ENCODE measurements at regions not wholly inside any gene's neighbourhood (a gene's known extent, or its start where the extent isn't known, plus 50 kb on each side); places are given as distances from the start of the nearest gene placed in this dataset.

DNA sequence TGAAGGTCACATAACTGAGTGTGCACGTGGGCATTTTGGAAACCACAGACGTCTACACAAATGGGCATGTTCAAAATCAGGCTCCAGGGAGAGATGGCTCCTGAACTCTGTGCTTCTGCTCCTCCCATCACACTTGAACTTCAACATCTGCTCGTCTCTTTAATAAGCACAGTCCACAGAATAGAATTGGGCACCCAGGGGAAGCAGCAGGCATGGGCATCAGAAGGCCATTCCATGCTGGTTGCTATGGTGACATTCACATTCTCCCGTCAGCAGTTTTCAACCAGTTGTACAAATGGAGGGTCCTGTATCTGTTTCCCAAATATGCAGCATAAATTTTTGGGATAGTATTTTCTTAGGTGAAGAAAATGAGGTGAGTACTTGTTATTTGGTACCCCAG, 183.7 kb upstream of the COPS8 start:
- Histone ChIP-seq H3K4me3 (no peak overlapping the region), H3K9me3 (no peaks in the 10 kb centered on the region), H3K4me1 (no peaks in the 10 kb centered on the region), H3K27me3 (peaks cover 0 to 12% (median 0%) of the 10 kb centered on the region in 3 donors), H3K27ac (no peak overlapping the region), H3K36me3 (no peaks in the 10 kb centered on the region)
- intact Hi-C loops (cut with DNase I; ENCODE audit: low total_unique reads): no loop called here
- TF ChIP-seq EP300 (IDR thresholded peaks at IDR 0.05): no peak
- TF ChIP-seq POLR2A (IDR thresholded peaks at IDR 0.05): no peak
- TF ChIP-seq POLR2AphosphoS5 (IDR thresholded peaks at IDR 0.05): no peak
- TF ChIP-seq, protein P1, sequence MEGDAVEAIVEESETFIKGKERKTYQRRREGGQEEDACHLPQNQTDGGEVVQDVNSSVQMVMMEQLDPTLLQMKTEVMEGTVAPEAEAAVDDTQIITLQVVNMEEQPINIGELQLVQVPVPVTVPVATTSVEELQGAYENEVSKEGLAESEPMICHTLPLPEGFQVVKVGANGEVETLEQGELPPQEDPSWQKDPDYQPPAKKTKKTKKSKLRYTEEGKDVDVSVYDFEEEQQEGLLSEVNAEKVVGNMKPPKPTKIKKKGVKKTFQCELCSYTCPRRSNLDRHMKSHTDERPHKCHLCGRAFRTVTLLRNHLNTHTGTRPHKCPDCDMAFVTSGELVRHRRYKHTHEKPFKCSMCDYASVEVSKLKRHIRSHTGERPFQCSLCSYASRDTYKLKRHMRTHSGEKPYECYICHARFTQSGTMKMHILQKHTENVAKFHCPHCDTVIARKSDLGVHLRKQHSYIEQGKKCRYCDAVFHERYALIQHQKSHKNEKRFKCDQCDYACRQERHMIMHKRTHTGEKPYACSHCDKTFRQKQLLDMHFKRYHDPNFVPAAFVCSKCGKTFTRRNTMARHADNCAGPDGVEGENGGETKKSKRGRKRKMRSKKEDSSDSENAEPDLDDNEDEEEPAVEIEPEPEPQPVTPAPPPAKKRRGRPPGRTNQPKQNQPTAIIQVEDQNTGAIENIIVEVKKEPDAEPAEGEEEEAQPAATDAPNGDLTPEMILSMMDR (IDR thresholded peaks at IDR 0.05): no peak
- WGBS, 5 donors: 83 to 94% (median 87%) methylated on average over 4 of the region's 4 CpGs
- no peak for DNase-seq

- intact Hi-C loops (cut with DNase I; ENCODE audit: low total_unique reads): no loop called here
These were observed 181.7 kb upstream of the COPS8 start for GRCh38 chr2:236903978-236904377.

DNA sequence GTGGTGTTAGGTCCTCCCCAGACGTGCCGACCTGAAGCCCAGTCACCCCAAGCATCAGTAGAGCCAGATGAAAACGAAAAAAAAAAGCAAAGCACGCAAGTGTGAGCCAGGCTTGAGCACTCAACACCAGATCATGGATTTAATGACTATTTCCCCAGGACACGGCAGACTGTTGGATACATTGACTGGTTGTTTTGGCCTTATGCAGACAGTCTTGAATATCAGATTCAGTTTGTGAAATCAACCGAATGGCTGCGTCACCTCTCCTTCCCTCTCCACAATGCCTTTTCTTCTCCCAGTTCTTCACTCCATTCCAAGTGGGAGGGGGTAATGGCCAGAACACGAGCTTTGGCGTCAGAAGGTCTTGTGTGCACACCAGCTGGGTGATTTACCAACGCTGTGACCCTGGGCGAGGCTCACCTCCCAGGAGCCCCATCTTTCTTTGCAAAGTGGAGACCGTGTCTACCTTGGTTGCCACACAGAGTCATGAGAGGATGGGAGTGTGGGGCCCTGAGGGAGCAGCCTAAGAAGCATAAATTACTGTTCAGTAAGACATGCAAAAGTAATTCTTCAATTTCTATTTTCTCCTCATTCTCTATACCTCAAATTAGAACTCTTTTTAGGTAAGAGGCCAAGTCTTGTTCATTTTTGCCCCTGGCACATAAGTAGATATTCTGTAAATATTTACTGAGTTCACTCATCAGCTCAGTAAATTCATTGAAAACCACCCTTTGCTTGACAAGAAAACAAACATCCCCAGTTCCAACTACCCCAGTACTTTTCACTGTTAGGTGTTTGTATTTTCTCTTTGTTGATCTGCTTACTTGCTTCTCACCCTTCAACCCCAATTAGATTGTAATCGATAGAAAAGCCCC, 181.1 kb upstream of the COPS8 start:
- 76 to 83% (median 79%) methylated on average over 13 of the region's 13 CpGs for WGBS, 5 donors
- intact Hi-C loops (cut with DNase I; ENCODE audit: low total_unique reads): no loop called here

More at GRCh38 chr2:236903978-236904377, 181.7 kb upstream of the COPS8 start:
- TF ChIP-seq EP300 (IDR thresholded peaks at IDR 0.05): no peak
- no peak for TF ChIP-seq POLR2AphosphoS5 (IDR thresholded peaks at IDR 0.05)
- no peak for TF ChIP-seq POLR2A (IDR thresholded peaks at IDR 0.05)
- TF ChIP-seq, protein P1 (IDR thresholded peaks at IDR 0.05): no peak
- Histone ChIP-seq H3K9me3 (no peaks in the 10 kb centered on the region), H3K36me3 (no peaks in the 10 kb centered on the region), H3K27me3 (peaks cover 0 to 15% (median 0%) of the 10 kb centered on the region in 3 donors), H3K27ac (no peak overlapping the region), H3K4me1 (no peaks in the 10 kb centered on the region), H3K4me3 (no peak overlapping the region)
- 78 to 93% (median 90%) methylated on average over 11 of the region's 11 CpGs for WGBS, 5 donors
- no peak for DNase-seq

GRCh38 chr2:236905976-236906375, 179.7 kb upstream of the COPS8 start:
- 74 to 85% (median 80%) methylated on average over 8 of the region's 8 CpGs for WGBS, 5 donors

More for the DNA sequence above, 181.1 kb upstream of the COPS8 start:
- Histone ChIP-seq H3K4me1 (no peaks in the 10 kb centered on the region), H3K27me3 (peaks cover 0 to 15% (median 0%) of the 10 kb centered on the region in 3 donors), H3K9me3 (no peaks in the 10 kb centered on the region), H3K27ac (no peak overlapping the region), H3K36me3 (no peaks in the 10 kb centered on the region), H3K4me3 (no peak overlapping the region)
- TF ChIP-seq POLR2A (IDR thresholded peaks at IDR 0.05): no peak
- no peak for TF ChIP-seq POLR2AphosphoS5 (IDR thresholded peaks at IDR 0.05)
- TF ChIP-seq, protein P1 (IDR thresholded peaks at IDR 0.05): no peak
- TF ChIP-seq EP300 (IDR thresholded peaks at IDR 0.05): no peak
- DNase-seq: no peak

More at GRCh38 chr2:236905976-236906375, 179.7 kb upstream of the COPS8 start:
- Histone ChIP-seq H3K4me1 (no peaks in the 10 kb centered on the region), H3K27ac (no peak overlapping the region), H3K4me3 (no peak overlapping the region), H3K36me3 (no peaks in the 10 kb centered on the region), H3K9me3 (no peaks in the 10 kb centered on the region), H3K27me3 (peaks cover 0 to 15% (median 0%) of the 10 kb centered on the region in 3 donors)
- DNase-seq: no peak
- intact Hi-C loops (cut with DNase I; ENCODE audit: low total_unique reads): no loop called here
- TF ChIP-seq POLR2A (IDR thresholded peaks at IDR 0.05) (no peak), POLR2AphosphoS5 (IDR thresholded peaks at IDR 0.05) (no peak), EP300 (IDR thresholded peaks at IDR 0.05) (no peak)
- TF ChIP-seq, protein P1 (IDR thresholded peaks at IDR 0.05): no peak
